Lower leg skin (tissue), 4 donors: ENCODE measurements at regions not wholly inside any gene's neighbourhood (a gene's known extent, or its start where the extent isn't known, plus 50 kb on each side); places are given as distances from the start of the nearest gene placed in this dataset.

Experiments
- DNase-seq, 2 donors: peaks; one replicate each; pipeline ENCODE4 v3.0.0-alpha.2; 2019; ENCODE audit warnings: low spot score in 2 of 2
- H3K4me3 ChIP-seq: fragments of 200-600 bp; sonication (generic); 2 replicates; pipeline ENCODE4 v1.5.1; 2017; ENCODE audit warnings: mild to moderate bottlenecking, low read depth; ENCODE audit not compliant: poor library complexity, severe bottlenecking
- POLR2A ChIP-seq, 2 donors: fragments of 450-650 bp; IDR thresholded peaks; one replicate each; pipeline ENCODE4 v1.6.1; 2016 to 2017; ENCODE audit warnings: antibody characterized with exemption in 2 of 2, mild to moderate bottlenecking in 1 of 2, moderate library complexity in 1 of 2
- whole genome bisulfite sequencing, 2 donors: methylation state at CpG; one replicate each; pipeline ENCODE4 v1.1.5; 2018; 5-methylcytosine and 5-hydroxymethylcytosine counted together
- intact Hi-C: fragments of 100-400 bp; cut with DNase I; formaldehyde crosslinking; loops from one replicate; pipeline ENCODE4 v1.15.0; 2023; ENCODE audit warnings: low total_unique reads
- TF ChIP-seq, protein P1 (sequence below), 3 donors: fragments of 450-650 bp; IDR thresholded peaks; one replicate each; pipeline ENCODE4 v1.5.1; 2016; ENCODE audit warnings: antibody characterized with exemption in 3 of 3, mild to moderate bottlenecking in 3 of 3, moderate library complexity in 2 of 3

DNA sequence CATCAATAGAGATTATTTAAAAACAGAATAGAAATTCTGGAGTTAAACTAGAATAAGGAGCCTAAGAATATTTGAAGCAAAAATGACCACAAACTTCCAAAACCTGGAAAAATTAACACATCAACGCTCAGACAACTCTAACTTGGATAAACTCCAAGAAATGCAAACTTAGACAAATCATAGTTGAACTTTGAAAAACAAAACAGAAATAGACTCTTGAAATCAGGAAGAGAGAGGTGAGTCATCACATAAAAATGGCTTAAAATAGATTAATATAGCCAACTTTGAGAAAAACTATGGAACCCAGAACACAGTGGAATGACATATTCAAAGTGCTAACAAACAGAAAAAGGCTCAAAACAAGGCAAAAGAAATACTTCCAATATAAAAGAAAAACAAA is 974.2 kb downstream of the JRKL start:
- no peak for TF ChIP-seq POLR2A (IDR thresholded peaks at IDR 0.05)
- TF ChIP-seq, protein P1, sequence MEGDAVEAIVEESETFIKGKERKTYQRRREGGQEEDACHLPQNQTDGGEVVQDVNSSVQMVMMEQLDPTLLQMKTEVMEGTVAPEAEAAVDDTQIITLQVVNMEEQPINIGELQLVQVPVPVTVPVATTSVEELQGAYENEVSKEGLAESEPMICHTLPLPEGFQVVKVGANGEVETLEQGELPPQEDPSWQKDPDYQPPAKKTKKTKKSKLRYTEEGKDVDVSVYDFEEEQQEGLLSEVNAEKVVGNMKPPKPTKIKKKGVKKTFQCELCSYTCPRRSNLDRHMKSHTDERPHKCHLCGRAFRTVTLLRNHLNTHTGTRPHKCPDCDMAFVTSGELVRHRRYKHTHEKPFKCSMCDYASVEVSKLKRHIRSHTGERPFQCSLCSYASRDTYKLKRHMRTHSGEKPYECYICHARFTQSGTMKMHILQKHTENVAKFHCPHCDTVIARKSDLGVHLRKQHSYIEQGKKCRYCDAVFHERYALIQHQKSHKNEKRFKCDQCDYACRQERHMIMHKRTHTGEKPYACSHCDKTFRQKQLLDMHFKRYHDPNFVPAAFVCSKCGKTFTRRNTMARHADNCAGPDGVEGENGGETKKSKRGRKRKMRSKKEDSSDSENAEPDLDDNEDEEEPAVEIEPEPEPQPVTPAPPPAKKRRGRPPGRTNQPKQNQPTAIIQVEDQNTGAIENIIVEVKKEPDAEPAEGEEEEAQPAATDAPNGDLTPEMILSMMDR (IDR thresholded peaks at IDR 0.05) = no peak
- intact Hi-C loops = no loop called here
- 19% methylated on average over 1 of the region's 1 CpG for WGBS, 2 donors
- DNase-seq = no peak
- H3K4me3 ChIP-seq = no peak overlapping the region

DNA sequence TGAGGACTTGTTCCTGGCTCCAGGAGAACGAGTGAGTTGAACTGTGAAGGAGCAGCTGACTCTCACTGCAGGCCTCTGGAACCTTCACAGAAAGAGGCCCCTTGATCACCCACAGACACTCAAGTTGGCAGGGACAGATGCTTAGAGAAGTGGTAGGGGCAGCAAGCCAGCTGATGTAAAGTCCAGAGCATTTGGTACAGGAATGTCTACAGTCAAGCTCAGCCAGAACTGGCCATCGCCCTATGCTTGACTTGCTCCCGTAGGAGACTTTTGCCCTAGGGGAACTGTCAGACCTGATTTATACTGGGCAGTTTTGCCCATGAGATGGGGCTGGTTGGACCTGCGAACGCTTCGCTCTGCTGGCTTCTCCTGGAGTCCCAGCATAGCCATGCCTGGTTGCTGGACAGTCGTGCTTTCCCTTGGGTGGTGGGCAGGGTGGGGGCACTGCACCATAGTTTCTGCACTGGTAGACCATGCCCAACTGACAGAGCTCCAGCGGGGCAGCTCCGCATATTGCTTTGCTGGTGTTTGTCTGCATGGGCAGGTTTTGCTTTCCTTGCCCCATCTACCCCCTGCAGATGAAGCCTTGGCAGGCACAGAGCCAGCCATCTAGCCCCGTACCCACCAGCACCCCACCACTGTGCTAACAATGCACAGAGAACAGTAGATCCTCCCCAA is 977.7 kb downstream of the JRKL start:
- DNase-seq = no peak
- intact Hi-C loops = no loop called here
- TF ChIP-seq, protein P1 (IDR thresholded peaks at IDR 0.05) = no peak
- TF ChIP-seq POLR2A (IDR thresholded peaks at IDR 0.05) = no peak
- 89% methylated on average over 9 to 10 of the region's 10 CpGs for WGBS, 2 donors
- no peak overlapping the region for H3K4me3 ChIP-seq

DNA sequence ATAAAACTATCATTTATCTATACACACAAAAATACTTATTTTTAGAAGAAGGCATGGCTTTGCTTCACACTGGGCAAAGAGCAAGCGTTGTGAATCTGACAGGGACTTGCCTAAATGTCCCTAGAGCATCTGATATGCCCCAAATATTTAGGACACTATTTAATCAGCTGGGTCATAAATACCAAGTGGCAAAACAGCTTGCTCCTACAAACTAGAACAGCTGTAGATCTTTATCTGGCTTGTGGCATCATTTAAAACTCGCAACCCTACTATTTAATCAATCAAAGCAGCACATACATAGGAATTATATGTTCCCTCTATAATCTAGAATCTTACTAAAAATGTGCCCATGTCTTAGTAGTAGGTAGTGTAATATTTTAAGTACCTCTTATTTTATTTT is 999.5 kb downstream of the JRKL start:
- intact Hi-C loops = no loop called here
- TF ChIP-seq, protein P1 (IDR thresholded peaks at IDR 0.05) = no peak
- TF ChIP-seq POLR2A (IDR thresholded peaks at IDR 0.05) = no peak
- no peak for DNase-seq
- WGBS, 2 donors = 27 to 34% methylated on average over 2 of the region's 2 CpGs
- no peak overlapping the region for H3K4me3 ChIP-seq

DNA sequence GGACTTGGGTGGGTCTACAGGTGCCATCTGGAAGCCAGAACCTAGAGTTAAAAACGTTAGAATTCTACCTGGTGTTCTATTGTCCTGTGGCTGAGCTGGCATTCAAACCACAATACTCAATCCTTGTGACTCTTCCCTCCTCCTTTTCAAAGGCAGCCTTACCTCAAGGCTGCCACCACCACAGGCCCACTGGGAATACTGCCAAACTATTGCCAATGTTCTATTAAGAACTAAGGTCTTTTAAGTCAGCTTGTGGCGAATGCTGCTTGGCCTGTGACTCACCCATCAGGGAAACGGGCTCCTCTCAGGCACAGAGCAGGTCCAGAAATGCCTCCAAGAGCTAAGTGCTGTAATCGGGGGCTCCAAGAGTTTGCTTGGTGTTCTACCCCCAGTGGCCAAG is 1008.4 kb downstream of the JRKL start:
- no peak for TF ChIP-seq POLR2A (IDR thresholded peaks at IDR 0.05)
- TF ChIP-seq, protein P1 (IDR thresholded peaks at IDR 0.05) = no peak
- no peak for DNase-seq
- H3K4me3 ChIP-seq = no peak overlapping the region
- 57 to 78% methylated on average over 3 to 4 of the region's 4 CpGs for WGBS, 2 donors
- intact Hi-C loops = no loop called here

DNA sequence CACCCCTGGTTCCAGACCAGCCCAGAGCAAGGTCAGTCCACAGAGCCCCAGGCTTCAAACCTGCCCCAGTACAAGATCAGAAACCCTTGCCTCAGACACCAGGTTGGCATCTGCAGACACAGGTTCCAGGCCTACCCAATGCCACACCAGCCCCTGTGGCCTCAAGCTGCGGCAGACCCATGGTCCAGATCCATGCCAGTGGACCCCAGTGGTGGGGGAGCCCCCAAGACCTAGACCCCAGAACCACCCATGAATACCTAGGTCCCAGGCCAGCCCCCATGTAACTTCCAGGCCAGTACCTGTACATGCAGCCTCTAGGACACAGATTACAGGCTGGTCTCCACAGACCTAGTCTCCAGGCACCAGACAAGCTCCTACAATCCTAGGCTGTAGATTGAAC is 1019.3 kb downstream of the JRKL start:
- intact Hi-C loops = no loop called here
- no peak overlapping the region for H3K4me3 ChIP-seq
- 88% methylated on average over 1 of the region's 1 CpG; no CpG with 5 or more reads in 1 of the 2 donors for WGBS, 2 donors
- TF ChIP-seq POLR2A (IDR thresholded peaks at IDR 0.05) = no peak
- TF ChIP-seq, protein P1 (IDR thresholded peaks at IDR 0.05) = no peak
- DNase-seq = no peak

DNA sequence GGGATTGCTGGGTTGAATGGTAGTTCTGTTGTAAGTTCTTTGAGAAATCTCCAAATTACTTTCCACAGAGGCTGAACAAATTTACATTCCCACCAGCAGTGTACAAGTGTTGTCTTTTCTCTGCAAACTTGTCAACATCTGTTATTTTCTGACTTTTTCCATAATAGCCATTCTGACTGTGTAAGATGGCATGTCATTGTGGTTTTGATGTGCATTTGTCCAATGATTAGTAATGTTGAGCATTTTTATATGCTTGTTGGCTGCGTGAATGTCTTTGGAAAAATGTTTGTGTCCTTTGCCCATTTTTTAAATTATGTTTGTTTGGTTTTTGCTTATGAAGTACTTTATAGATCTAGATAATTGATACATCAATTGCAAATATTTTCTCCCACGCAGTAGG is 1025.0 kb downstream of the JRKL start:
- TF ChIP-seq, protein P1 (IDR thresholded peaks at IDR 0.05) = no peak
- TF ChIP-seq POLR2A (IDR thresholded peaks at IDR 0.05) = no peak
- DNase-seq = no peak
- H3K4me3 ChIP-seq = no peak overlapping the region
- intact Hi-C loops = no loop called here
- WGBS, 2 donors = 60 to 66% methylated on average over 2 of the region's 2 CpGs
